HG03196 (cell line): ENCODE measurements at regions not wholly inside any gene's neighbourhood (a gene's known extent, or its start where the extent isn't known, plus 50 kb on each side); places are given as distances from the start of the nearest gene placed in this dataset.

Experiments used
- ATAC-seq: cut with Tn5 transposase; IDR thresholded peaks from one replicate; pipeline ENCODE4 v1.9.1; 2021; ENCODE audit not compliant: unreplicated experiment

GRCh38 chr5:13569090-13569715 lies 375.3 kb downstream of the DNAH5 start:
- ATAC-seq, result no peak

DNA sequence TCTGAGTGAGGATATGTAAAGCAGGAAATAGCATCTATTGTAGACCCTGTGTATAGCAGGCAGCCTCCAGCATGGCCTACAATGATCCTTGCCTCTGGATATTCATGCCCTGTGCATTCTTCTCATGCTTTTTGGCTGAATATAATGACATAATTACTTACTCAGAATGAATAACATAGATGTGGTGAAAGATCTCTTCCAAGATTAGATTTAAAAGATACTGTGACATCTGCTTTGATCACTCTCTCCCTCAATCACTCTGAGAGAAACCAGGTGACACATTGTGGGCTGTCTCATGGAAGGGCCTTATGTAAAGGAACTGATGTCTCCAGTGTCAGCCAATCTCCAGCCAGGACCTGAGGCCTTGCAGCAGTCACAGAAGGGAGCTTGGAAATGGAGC lies 376.7 kb downstream of the DNAH5 start:
- no peak for ATAC-seq

DNA sequence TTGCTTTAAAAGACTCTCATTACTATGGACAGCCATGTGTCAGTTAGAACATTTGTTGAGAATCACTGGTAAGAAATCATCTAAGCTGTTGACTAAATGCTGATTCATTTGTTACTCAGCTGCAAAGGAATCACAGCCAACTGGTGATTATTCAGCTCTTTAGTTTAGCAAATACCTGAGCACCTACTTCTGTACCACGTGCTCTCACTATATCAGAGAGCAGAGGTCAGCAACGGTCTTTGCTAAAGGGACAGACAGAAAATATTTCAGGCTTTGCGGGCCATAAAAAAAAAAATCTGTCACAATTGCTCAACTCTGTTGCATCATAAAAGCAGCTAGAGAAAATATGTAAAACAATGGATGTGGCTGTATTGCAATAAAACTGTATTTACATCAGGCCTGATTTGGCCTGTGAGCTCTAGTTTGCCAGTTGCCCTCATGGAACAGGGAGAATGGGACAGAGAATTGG lies 377.6 kb downstream of the DNAH5 start:
- no peak for ATAC-seq

- ATAC-seq, result no peak
Measured at GRCh38 chr5:13558408-13558807, 386.1 kb downstream of the DNAH5 start.

- no peak for ATAC-seq
Measured at GRCh38 chr5:13553896-13554295, 390.6 kb downstream of the DNAH5 start.

DNA sequence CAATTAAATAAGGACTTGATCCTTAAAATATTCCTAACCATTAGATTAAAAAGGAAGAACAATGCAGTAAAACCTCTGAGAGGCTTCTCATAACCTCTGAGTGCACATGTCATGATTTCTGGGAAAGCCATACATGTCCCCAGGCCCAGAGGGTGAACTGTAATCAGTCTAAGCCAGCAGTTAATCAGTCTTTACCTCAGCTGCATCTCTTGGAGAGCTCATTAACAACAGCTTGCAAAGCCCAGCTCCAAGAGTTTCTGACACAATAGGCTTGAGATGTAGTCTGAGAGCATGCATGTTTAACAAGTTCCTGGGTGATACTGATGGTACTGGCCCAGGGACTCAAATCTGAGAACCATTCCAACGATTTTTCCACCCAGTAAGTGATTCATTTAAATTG lies 392.1 kb downstream of the DNAH5 start:
- no peak for ATAC-seq

GRCh38 chr5:13551645-13552044 lies 392.8 kb downstream of the DNAH5 start:
- no peak for ATAC-seq

DNA sequence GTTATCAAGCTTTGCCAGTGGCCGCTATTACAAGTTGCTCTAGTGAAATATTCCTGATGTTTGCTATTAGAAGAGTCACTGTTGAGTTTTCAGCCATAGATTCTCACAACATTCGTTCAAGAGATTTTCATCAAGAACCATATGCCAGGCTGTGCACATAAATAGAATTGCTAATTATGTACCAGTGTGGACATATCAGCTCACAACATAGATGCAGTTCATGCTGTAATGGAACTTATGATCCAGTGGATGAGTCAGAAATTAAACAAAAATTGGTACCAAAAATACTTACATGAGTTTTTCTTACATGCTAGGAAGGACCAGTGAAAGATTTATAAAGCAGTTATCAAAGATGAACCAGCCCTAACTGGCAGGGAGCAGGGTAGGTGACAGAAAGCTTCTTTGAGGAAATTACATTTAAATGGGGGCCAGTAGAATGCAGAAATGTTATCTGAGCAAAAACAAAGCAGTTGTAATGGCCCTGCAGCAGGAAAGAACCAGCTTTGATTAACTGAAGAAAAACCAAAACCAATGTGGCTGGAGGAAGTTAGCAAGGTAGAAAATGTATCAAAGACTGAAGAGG lies 404.2 kb downstream of the DNAH5 start:
- ATAC-seq, result no peak

DNA sequence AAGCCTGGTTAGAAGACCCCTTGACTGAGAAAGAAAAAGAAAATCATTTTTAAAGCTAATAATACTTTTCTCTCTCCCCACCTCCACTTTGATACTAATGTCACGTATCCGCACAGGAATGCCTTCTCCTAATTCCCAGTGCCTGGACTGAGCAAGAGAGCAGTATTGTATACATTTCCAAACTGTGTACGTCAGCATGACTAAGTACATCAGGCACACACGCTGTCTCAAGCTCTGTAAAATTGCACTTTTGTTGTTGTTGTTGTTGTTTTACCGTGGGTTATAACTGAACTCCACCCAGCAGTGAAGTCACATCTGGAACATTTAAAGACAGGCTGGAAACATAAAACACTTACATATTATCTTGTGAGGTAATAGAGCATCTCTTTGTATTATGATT lies 407.6 kb downstream of the DNAH5 start:
- no peak for ATAC-seq

- ATAC-seq, result no peak
Measured at GRCh38 chr5:13533833-13534232, 410.7 kb downstream of the DNAH5 start.

- no peak for ATAC-seq
Measured at GRCh38 chr5:13529300-13529699, 415.2 kb downstream of the DNAH5 start.

GRCh38 chr5:13524936-13525335 lies 419.6 kb downstream of the DNAH5 start:
- ATAC-seq, result no peak

DNA sequence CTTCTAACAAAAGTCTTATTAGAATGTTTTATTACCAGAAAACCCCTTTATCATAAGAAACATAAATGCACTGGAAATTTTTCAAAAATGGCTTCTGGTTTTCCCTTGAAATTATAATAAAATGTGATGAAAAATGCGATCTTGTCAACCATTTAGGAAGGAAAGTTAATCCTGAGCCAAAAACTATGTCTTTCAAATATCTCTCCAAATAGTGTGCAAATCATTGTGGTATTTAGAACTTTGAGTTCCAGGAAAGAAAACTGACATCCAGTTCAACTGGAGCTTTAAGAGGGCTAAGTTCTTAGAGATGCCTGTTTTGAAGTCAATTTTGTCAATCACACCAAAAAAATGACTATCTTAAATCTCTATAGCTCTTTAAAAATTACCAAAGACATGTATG lies 425.4 kb downstream of the DNAH5 start:
- no peak for ATAC-seq

DNA sequence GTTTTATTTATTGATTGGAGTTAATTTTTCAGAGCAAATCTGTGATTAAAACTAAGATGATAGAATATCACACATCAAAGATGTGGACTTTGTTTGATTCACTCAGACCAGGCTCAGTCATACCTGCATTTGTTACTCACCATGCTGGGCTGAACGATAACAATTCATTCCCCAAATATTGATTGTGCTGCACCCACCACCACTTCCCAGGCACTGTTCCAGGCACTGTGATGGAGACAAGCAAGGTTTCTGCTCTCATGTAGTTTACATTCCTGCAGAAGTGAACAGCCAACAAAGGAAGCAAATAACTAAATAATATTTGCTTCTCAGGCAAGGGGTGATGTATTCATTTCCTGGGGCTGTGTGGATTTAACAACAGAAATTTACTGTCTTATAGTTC lies 428.3 kb downstream of the DNAH5 start:
- no peak for ATAC-seq

- ATAC-seq, result no peak
Measured at GRCh38 chr5:13511442-13511841, 433.0 kb downstream of the DNAH5 start.

GRCh38 chr5:13510616-13511015 lies 433.9 kb downstream of the DNAH5 start:
- no peak for ATAC-seq

DNA sequence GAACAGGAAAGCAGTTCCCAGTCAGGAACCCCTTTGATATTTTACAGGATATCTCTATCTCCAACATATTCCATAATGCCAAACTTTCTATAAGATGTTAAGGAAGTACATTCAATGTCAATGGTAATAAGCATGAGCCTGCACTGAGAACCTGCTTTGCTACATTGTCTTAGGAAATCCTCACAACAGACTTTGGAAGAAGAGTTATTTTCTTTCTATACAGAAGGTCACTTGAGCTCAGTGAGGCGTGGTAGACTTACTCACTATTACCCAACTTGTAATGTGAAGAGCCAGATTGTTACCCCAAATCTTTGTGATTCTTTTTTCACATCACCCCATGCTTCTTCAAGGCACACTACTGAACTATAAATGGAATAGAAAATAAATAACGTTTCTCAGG lies 435.9 kb downstream of the DNAH5 start:
- ATAC-seq, result no peak

DNA sequence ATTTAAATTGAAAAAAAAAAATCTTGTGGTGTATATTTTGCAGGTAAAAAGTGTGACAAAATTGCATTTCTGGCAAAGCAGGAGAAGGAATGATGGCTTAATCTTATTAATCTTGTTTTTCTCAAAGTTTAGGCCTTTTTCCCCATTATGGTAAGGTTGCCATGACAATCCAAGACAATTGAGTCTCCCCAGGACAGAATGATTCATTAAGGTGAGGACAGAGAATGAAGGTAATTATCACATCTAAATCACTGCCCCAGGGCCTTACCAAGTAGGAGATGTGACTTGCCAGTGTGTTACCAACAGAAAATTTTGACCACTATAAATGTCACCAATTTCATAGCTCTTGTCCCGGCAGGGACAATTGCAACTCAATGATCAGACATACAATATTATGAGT lies 439.2 kb downstream of the DNAH5 start:
- no peak for ATAC-seq

- no peak for ATAC-seq
Measured at GRCh38 chr5:13503017-13503416, 441.5 kb downstream of the DNAH5 start.

DNA sequence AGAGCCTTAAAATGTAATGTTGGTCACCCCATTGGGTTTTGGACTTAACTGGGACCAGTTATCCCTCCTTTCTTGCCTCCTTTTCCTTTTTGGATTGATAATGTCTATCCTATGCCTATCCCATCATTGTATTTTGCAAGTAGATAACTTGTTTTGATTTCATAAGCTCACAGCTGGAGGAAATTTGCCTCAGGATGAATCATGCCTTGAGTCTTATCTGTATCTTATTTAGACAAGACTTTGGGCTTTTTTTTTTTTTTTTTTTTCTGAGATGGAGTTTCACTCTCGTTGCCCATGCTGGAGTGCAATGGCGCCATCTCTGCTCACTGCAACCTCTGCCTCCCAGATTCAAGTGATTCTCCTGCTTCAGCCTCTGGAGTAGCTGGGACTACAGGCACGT lies 443.3 kb downstream of the DNAH5 start:
- no peak for ATAC-seq

- ATAC-seq, result no peak
Measured at GRCh38 chr5:13498279-13498678, 446.2 kb downstream of the DNAH5 start.

GRCh38 chr5:13488254-13488931 lies 456.1 kb downstream of the DNAH5 start:
- no peak for ATAC-seq

- ATAC-seq, result no peak
Measured at GRCh38 chr5:13480834-13481233, 463.7 kb downstream of the DNAH5 start.
